ENCODE measurements at regions not wholly inside any gene's neighbourhood (a gene's known extent, or its start where the extent isn't known, plus 50 kb on each side); places are given as distances from the start of the nearest gene placed in this dataset.
A peak's percentile ranks its signal among the peaks of the same experiment; 100 is the strongest.

DNA sequence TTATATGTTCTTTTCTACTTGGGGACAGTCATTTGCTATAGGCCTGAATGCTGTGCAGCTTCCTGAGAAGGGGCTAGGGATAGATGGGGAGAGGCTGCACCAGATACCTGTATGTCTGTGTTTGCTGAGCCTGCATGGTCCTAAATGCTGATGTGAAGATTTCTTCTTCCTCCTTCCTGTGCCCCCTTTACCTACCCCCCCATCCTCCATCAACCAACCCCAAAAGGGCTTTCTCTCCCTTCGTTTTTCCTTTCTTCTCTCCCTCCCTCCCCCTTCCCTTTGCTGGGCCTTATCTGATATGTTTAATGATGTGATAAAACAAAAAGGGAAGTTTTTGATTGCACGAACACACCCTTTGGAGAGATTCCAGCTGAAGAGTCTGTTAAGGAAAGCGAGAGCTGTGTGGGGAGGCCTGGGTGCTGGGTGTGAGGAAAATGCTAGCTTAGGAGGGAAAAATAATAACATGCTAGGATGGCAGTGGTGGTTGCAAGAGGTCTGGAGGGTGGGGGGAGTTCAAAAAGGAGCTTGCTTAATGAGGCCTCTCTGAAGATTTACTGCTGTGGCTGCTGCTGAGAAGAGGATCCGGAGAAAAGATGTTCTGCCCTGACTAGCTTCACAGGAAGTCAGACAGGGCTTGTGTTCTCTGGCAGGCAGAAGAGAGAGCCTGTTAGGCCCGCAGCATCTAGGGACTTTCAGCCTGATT lies 101.8 kb downstream of the SAMD9 start:
- Histone ChIP-seq H3K4me1 (ENCODE audit: control insufficient read depth, extremely low read depth, insufficient read depth, low read length) (peaks cover 13% of the 10 kb centered on the region), H3K9me3 (ENCODE audit: control insufficient read depth, low read depth, low read length) (no peaks in the 10 kb centered on the region), H3K36me3 (ENCODE audit: control insufficient read depth in 2 of 2, extremely low read depth in 1 of 2, insufficient read depth in 2 of 2, low read length in 2 of 2) (no peaks in the 10 kb centered on the region), H2AFZ (ENCODE audit: control insufficient read depth, low read length) (peak overlapping the region; percentile 89), H3K4me2 (ENCODE audit: control insufficient read depth, extremely low read depth, insufficient read depth, low read depth, low read length) (peak overlapping the region; percentile 47), H3K9ac (ENCODE audit: control insufficient read depth, extremely low read depth, insufficient read depth, low read length) (no peak overlapping the region), H3K9me1 (ENCODE audit: control insufficient read depth, extremely low read depth, insufficient read depth, low read length) (no peaks in the 10 kb centered on the region), H3K27me3 (ENCODE audit: control insufficient read depth, extremely low read depth, insufficient read depth, low read length) (no peaks in the 10 kb centered on the region), H3K27ac (ENCODE audit: control insufficient read depth, insufficient read depth, low read length) (no peak overlapping the region), H3K4me3 (ENCODE audit: control insufficient read depth in 2 of 3, extremely low read depth in 1 of 3, insufficient read depth in 2 of 3, low read depth in 1 of 3, low read length in 3 of 3) (no peak overlapping the region), H4K20me1 (ENCODE audit: control insufficient read depth, extremely low read depth, insufficient read depth, low read length) (no peaks in the 10 kb centered on the region), H3K79me2 (ENCODE audit: control insufficient read depth, insufficient read depth, low read length) (no peaks in the 10 kb centered on the region)
- DNase-seq (ENCODE audit: low read depth, low spot score) (no peak), FAIRE-seq (peak; percentile 44)
- TF ChIP-seq, protein P1, sequence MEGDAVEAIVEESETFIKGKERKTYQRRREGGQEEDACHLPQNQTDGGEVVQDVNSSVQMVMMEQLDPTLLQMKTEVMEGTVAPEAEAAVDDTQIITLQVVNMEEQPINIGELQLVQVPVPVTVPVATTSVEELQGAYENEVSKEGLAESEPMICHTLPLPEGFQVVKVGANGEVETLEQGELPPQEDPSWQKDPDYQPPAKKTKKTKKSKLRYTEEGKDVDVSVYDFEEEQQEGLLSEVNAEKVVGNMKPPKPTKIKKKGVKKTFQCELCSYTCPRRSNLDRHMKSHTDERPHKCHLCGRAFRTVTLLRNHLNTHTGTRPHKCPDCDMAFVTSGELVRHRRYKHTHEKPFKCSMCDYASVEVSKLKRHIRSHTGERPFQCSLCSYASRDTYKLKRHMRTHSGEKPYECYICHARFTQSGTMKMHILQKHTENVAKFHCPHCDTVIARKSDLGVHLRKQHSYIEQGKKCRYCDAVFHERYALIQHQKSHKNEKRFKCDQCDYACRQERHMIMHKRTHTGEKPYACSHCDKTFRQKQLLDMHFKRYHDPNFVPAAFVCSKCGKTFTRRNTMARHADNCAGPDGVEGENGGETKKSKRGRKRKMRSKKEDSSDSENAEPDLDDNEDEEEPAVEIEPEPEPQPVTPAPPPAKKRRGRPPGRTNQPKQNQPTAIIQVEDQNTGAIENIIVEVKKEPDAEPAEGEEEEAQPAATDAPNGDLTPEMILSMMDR (optimal IDR thresholded peaks at IDR 0.05 in 1 of 3, IDR thresholded peaks at IDR 0.05 in 1 of 3, conservative IDR thresholded peaks at IDR 0.05 in 1 of 3; ENCODE audit: extremely low read depth in 1 of 3, insufficient read depth in 2 of 3, low read length in 3 of 3): no peak
- no peak for TF ChIP-seq EZH2 (IDR thresholded peaks at IDR 0.05; ENCODE audit: low read length)
- dilution Hi-C loops (cut with MboI; ENCODE audit: extremely low pct_ligation_motif_present, low sequenced_read_pairs): no loop called here

DNA sequence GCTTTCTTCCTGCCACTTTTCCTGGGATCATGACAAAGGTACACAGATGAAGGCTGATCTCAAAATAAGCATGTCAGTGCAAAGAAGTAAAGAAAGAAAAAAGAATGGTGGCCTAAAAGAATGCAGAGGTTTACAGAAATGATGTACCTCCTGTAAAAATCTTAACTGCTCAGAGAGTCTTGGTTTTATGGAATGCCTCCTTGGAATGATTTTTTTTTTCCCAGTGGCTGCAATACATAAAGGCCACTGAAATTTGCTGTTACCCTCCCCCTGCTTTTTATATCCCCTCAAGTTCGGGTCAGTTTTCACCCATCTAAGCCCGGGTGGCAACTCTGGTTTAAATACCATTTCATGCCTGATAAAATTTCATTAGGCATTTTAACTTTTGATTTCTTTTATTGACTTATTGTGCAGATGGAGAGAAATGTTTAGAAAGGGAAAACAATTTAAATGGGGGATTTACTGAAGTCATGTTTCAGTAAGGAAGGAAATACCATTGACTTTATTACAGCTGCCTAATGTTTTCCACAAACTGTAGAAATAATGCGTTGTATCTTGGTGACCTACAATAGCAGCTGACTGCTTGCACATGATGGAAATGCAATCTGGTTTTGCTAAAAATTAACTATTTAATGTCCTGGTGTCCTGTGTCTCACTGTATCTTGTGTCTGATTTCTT lies 102.5 kb downstream of the SAMD9 start:
- no peaks in the 10 kb centered on the region for H3K9me3 ChIP-seq (ENCODE audit: control insufficient read depth, low read depth, low read length)
- no peak for DNase-seq (ENCODE audit: low read depth, low spot score)
- peaks cover 13% of the 10 kb centered on the region for H3K4me1 ChIP-seq (ENCODE audit: control insufficient read depth, extremely low read depth, insufficient read depth, low read length)
- no peaks in the 10 kb centered on the region for H3K79me2 ChIP-seq (ENCODE audit: control insufficient read depth, insufficient read depth, low read length)
- H3K9me1 ChIP-seq (ENCODE audit: control insufficient read depth, extremely low read depth, insufficient read depth, low read length): no peaks in the 10 kb centered on the region
- H3K9ac ChIP-seq (ENCODE audit: control insufficient read depth, extremely low read depth, insufficient read depth, low read length): no peak overlapping the region
- no peaks in the 10 kb centered on the region for H3K36me3 ChIP-seq (ENCODE audit: control insufficient read depth in 2 of 2, extremely low read depth in 1 of 2, insufficient read depth in 2 of 2, low read length in 2 of 2)
- no peak overlapping the region for H3K4me3 ChIP-seq (ENCODE audit: control insufficient read depth in 2 of 3, extremely low read depth in 1 of 3, insufficient read depth in 2 of 3, low read depth in 1 of 3, low read length in 3 of 3)
- dilution Hi-C loops (cut with MboI; ENCODE audit: extremely low pct_ligation_motif_present, low sequenced_read_pairs): no loop called here
- TF ChIP-seq, protein P1 (optimal IDR thresholded peaks at IDR 0.05 in 1 of 3, IDR thresholded peaks at IDR 0.05 in 1 of 3, conservative IDR thresholded peaks at IDR 0.05 in 1 of 3; ENCODE audit: extremely low read depth in 1 of 3, insufficient read depth in 2 of 3, low read length in 3 of 3): no peak
- no peak for TF ChIP-seq EZH2 (IDR thresholded peaks at IDR 0.05; ENCODE audit: low read length)
- no peak overlapping the region for H3K27ac ChIP-seq (ENCODE audit: control insufficient read depth, insufficient read depth, low read length)
- H3K27me3 ChIP-seq (ENCODE audit: control insufficient read depth, extremely low read depth, insufficient read depth, low read length): no peaks in the 10 kb centered on the region
- no peaks in the 10 kb centered on the region for H4K20me1 ChIP-seq (ENCODE audit: control insufficient read depth, extremely low read depth, insufficient read depth, low read length)
- H2AFZ ChIP-seq (ENCODE audit: control insufficient read depth, low read length): no peak overlapping the region
- no peak overlapping the region for H3K4me2 ChIP-seq (ENCODE audit: control insufficient read depth, extremely low read depth, insufficient read depth, low read depth, low read length)
- no peak for FAIRE-seq

Data from keratinocyte (primary cell).